HG03565 (cell line): ENCODE measurements at regions not wholly inside any gene's neighbourhood (a gene's known extent, or its start where the extent isn't known, plus 50 kb on each side); places are given as distances from the start of the nearest gene placed in this dataset.
"Not testable (repeated sequence)": the region's sequence is repeated elsewhere in the genome, so short reads cannot be mapped to it uniquely, and the experiment has no call there.

Source experiments
- ATAC-seq: cut with Tn5 transposase; IDR thresholded peaks from one replicate; pipeline ENCODE4 v1.9.1; 2021; ENCODE audit warnings: mild to moderate bottlenecking, moderate library complexity; ENCODE audit not compliant: unreplicated experiment

GRCh38 chr4:181756451-181757095 lies 486.6 kb upstream of the TENM3 start:
- no peak for ATAC-seq

- ATAC-seq, result no peak
Observed at GRCh38 chr4:181757098-181757497, 486.1 kb upstream of the TENM3 start.

GRCh38 chr4:181757910-181758660 lies 485.1 kb upstream of the TENM3 start:
- ATAC-seq, result no peak

- ATAC-seq, result no peak
Observed at GRCh38 chr4:181760560-181760959, 482.6 kb upstream of the TENM3 start.

GRCh38 chr4:181761156-181761555 lies 482.0 kb upstream of the TENM3 start:
- no peak for ATAC-seq

GRCh38 chr4:181766061-181766548 lies 477.1 kb upstream of the TENM3 start:
- ATAC-seq, result no peak

GRCh38 chr4:181770971-181771370 lies 472.2 kb upstream of the TENM3 start:
- no peak for ATAC-seq

- ATAC-seq, result no peak
Observed at GRCh38 chr4:181775298-181775697, 467.9 kb upstream of the TENM3 start.

GRCh38 chr4:181776264-181777054 lies 466.7 kb upstream of the TENM3 start:
- no peak for ATAC-seq

- no peak for ATAC-seq
Observed at GRCh38 chr4:181777518-181777917, 465.7 kb upstream of the TENM3 start.

- ATAC-seq, result no peak
Observed at GRCh38 chr4:181784881-181785280, 458.3 kb upstream of the TENM3 start.

GRCh38 chr4:181792641-181793040 lies 450.6 kb upstream of the TENM3 start:
- no peak for ATAC-seq

GRCh38 chr4:181793096-181793495 lies 450.1 kb upstream of the TENM3 start:
- no peak for ATAC-seq

- no peak for ATAC-seq
Observed at GRCh38 chr4:181796502-181796901, 446.7 kb upstream of the TENM3 start.

GRCh38 chr4:181798536-181798935 lies 444.7 kb upstream of the TENM3 start:
- ATAC-seq, result no peak

GRCh38 chr4:181799561-181800069 lies 443.6 kb upstream of the TENM3 start:
- no peak for ATAC-seq

GRCh38 chr4:181802207-181802606 lies 441.0 kb upstream of the TENM3 start:
- ATAC-seq, result no peak

GRCh38 chr4:181807771-181808170 lies 435.4 kb upstream of the TENM3 start:
- no peak for ATAC-seq

GRCh38 chr4:181810711-181811110 lies 432.5 kb upstream of the TENM3 start:
- no peak for ATAC-seq

GRCh38 chr4:181811550-181811949 lies 431.7 kb upstream of the TENM3 start:
- not testable (repeated sequence) for ATAC-seq

- ATAC-seq, result no peak
Observed at GRCh38 chr4:181819946-181820345, 423.3 kb upstream of the TENM3 start.
